Stimulated activated CD8-positive, alpha-beta memory T cell treated with anti-CD3 and anti-CD28 coated beads, Interleukin-7, amount 100 ng/mL, for 1 hour (primary cell): ENCODE measurements at regions not wholly inside any gene's neighbourhood (a gene's known extent, or its start where the extent isn't known, plus 50 kb on each side); places are given as distances from the start of the nearest gene placed in this dataset.

Experiments
- DNase-seq, 2 donors: peaks; one replicate each; pipeline ENCODE4 v3.0.0-alpha.2; 2020; ENCODE audit warnings: low read depth in 2 of 2

DNA sequence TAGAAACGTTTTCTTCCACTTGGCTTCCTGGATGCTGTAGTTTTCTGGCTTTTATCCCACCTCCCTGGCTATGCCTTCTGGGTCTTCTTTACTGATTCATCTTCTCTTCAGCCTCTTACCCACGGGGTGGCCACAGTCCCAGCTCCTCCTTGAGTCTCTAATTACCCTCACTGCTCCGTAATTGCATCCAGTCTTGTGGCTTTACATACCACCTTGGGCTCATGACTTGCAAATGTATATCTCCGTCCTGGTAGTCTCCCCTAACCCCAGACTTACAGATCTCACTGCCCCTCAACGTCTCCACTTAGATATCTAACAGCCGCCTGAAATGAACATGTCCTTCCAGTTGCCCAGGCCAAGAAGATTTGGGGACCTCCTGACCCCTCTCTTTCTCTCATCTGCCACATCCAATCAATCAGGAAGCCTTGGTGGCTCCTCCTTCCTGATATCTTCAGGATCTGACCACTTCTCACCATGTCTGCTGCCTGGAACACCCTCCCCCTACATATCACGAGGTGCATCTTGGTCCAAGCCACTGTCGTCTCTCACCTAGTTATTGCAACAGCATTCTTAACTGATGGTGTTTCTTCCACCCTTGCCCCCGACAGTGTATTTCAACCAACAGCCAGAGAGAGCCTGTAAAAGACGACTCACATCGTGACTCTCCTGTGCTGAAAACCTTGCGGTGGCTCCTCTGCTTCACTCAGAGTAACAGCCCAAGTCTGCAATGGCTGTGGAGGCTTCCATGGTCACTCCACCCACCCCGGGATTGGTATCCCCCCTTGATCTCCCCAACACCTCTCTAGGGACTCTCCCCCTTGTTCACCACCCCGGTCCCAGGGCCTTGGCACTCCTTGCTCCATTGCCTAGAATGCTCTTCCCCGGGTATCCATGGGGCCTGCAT, 219.0 kb upstream of the POU3F1 start:
- DNase-seq = no peak

DNA sequence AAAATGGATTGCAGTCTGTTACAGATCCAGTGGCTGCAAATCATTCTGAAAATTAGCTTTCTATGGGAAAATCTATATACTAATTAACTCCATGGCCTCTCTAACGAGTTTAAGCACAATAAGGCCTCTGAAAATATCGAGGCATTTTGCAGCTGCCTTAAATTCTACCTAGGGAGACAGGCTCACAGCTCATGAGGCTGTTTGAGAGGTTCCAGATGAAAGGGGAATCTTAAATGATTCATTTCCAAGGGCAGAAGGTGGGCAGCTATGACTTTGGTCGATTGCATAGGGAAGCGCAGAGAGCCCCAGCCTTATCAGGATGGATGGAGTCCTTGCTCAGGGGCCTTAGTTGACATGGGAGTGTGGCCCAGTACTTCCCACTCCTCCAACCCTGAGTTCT, 216.8 kb upstream of the POU3F1 start:
- no peak for DNase-seq

DNA sequence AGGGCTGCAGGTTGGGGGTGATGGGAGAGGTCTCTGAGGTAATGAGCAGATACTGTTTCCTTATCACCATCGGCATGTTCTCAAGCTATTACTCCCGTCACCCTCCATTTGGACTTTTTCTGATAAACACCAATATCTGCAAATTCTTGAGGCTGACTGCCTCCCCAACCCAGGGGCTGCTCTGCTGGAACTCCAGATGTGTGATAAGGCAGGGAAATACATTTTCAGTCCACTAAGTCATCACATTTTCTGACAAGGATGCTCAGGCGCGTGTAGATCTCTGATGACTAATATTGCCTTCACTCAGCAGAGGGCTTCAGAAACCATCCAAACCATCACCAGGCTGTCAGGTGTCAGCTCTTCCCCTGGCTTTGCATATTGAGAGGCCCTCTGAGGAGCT, 215.0 kb upstream of the POU3F1 start:
- no peak for DNase-seq

DNA sequence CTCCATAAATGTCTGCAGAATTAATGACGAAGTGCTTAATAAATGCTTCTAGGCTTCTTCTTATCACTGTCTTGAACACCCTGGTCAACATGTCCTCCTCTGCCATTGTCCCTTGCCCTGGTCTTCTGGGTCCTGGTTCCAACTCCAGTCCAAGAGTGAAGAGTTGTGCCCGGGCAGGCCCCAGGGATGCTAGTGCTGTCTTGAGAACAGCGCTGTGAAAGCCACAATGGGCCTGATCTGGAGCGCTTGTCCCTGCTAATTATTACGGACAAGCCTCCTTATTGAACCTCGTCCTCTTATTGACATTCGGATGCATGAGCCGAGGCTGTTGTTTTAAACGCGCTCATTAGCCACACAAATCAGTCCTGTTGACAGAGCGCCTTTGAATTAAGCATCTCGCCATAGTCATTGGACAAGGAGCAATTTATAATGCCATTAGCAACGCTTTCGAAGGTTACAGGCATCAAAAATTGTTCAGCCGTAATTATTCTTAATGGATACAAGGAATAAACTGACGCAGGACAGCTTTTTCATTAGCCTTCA, 211.6 kb upstream of the POU3F1 start:
- DNase-seq = no peak

DNA sequence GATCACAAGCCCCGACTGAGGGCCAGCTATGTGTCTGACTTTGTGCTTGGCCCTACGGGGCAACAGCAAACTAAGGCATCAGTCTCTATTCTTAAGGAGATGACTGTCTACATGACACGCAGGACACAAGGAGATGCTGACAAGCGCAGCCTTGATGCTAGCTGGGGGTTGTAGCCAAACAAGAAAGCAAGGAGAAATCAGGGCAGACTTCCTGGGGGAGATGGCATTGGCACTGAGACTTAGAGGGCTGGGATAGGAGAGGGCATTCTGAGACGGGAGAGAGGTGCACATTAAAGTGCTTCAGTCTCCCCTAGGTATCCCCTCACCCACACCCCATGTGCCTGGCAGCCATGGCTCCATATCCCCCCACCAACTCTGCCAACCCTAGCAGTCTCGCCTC, 210.8 kb upstream of the POU3F1 start:
- DNase-seq = no peak

DNA sequence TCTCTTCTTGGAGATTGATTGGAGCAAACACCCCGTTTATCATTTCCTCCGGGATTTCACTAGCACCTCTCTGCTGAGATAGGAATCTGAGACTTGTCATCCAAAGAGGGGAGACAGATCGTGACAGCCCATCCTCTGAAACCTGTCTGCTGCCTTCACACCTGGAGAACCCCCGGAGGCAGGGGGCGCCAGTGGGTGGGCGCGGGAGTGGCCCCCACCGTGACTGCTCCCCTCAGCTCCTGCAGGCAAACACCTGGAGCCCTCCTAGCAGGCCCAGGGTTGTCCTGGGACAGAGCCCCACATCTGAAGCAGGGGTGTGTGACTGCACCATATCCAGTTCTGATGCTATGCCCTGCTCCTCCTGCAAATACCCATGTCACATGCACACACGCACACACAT, 209.5 kb upstream of the POU3F1 start:
- DNase-seq = no peak

DNA sequence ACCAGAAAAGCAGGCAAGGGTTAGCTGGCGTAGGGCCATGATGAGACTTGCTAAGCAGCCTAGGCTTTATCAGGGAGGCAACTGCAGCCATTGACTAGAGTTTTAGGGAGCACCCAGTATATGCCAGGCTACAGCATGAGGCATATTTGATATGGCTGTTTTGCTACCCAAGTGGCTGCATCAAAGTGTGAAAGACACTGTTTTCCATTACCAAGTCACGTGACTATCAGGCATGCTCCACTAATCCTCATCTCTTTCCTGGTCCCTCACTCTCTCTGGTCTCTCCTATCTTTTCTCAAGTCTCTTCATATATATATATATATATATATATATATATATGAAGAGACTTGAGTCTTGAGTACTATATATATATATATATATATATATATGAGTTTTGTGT, 206.7 kb upstream of the POU3F1 start:
- no peak for DNase-seq

DNA sequence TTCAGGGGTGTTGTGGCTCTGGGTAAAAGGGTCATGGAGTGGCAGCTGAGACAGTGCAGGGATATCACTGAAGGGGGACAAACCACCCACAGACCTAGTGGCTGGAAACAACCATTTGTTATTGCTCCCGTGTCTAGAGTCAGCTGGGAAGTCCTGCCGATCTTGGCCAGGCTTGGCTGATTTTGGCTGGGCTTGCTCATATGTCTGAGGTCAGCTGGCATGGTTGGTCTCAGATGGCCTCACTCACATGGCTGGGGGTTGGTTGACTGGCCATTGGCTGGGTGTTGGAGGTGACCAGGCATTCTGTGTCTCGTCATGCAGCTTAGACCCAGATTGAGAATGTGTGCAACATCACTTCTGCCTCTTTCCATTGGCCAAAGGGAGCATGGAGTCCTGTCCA, 203.8 kb upstream of the POU3F1 start:
- DNase-seq = no peak

DNA sequence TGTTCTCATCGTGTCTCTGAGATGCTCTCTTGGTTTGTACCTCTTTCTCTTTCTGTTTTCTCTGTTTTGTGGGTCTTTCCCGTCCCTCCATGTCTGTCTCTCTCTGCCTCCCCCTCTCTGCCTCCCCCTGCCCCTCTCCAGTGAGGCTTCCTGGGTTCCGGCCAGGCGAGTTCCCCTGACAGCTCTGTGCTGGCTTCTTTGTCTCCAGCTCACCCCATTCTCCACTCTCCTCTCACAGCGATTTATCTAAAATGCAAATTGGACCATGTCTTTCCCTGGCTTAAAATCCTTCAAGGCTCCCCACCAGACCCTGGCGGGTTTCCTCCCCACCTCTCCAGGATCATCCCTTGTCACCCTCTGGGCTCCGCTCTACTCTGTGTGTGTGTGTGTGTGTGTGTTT, 202.4 kb upstream of the POU3F1 start:
- DNase-seq = no peak

DNA sequence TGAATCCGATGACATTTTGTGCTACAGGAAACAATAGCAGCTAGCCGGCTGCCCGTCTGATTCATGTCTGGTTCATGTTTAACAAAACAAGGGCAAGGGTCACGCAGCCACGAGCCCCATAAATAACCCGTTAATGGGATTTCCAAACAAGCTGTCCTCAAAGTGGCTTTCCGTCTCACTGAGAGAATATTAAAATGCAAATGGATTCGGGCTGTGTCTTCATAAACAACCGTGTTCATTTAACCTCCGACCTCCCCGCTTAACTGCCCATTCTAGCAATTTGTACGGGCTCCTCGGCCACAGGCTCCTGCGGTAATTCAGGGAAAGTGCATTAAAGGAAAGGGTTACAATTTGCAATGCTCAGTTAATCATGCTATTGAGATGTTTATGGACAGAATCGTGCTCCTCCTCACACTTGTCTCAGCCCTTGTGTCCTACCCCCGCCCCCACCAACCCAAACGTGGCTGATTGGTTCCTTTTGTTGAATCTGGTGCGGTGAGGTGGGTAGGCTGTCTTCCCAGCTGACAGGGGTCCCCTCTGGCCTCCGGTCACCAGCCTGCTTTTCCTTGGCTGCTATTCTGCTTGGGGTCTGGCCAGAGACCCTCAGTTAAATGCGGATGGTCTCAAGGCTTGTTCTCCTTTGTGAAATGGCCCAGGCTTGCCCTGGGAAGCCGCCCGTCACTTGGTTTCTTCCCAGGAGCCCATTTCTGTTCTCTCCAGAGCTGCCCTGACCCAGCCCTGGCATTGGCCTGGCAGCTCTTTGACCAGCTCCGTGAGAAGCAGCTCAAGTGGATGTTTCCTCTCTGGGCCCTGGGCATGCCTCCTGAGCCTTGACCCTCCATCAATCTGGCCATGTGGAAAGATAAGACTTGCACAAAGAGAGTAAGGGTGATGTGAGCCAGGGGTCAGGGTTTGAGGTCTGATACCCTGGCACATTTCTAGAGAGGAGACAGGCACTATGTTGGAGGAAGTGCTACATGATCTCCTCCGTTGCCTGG, 200.7 kb upstream of the POU3F1 start:
- DNase-seq = no peak

DNA sequence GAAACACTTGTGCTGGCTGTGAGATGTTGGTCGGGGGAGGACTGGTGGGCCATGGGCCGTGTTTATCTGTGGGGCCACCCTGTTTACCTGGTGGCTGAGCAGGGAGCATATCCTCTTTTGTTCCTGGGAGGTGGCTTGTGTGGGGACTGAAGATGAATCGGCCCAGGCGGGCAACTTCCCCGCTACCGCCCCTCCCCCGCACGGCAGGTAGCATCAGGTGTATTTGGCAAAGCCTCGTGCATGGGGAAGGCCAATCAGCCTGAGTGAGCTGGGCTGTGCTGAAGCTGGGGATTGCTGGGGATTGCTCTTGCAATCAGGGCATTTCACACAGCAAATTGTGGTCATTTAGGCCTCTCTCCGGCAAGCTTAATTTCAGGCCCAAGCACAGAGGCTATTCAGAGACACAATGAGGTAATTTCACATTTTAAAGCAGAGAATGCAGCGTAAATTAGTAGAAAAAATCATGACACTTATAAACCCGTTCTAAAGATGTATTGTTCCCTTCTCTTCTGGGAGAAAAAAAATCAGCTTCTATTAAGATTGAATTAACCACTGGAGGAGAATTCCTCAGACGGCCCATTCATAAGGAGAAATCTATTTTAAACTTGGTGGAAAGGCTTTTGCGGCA, 197.7 kb upstream of the POU3F1 start:
- no peak for DNase-seq

DNA sequence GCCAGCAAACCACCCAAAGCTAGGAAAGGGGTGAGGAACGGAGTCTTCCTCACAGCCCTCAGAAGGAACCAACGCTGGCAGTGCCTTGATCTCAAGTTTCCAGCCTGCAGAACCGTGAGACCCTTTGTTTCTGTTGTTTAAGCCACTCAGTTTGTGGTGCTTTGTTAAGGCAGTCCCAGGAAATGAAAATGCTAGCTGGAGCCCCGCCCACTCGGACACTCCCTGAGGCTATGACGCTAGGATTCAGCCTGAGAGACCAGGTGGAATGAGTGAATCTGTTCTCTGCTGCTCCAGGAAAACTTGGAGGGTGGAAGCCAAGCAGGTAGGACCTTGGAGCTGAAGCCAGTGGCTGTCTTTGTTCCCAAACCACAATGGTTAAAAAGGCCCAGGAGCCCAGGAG, 196.5 kb upstream of the POU3F1 start:
- no peak for DNase-seq

DNA sequence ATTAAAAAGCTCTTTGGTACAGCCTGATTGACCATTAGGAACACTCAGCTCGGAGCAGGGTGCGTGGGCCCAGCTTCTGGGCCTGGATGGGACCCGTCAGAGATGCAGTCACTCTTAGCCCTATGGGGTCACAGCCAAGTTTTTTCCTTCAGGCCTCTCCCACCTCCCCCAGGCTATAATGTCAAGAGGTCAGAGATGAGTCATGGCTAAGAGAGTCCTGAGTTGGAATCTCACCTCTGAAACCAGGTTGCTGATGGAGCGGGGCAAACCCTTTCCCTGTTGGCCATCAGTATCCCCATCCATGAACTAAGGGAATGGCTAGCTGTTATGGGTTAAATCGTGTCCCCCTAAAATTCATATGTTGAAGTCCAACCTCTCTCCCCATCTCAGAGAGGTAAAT, 195.9 kb upstream of the POU3F1 start:
- DNase-seq = no peak

DNA sequence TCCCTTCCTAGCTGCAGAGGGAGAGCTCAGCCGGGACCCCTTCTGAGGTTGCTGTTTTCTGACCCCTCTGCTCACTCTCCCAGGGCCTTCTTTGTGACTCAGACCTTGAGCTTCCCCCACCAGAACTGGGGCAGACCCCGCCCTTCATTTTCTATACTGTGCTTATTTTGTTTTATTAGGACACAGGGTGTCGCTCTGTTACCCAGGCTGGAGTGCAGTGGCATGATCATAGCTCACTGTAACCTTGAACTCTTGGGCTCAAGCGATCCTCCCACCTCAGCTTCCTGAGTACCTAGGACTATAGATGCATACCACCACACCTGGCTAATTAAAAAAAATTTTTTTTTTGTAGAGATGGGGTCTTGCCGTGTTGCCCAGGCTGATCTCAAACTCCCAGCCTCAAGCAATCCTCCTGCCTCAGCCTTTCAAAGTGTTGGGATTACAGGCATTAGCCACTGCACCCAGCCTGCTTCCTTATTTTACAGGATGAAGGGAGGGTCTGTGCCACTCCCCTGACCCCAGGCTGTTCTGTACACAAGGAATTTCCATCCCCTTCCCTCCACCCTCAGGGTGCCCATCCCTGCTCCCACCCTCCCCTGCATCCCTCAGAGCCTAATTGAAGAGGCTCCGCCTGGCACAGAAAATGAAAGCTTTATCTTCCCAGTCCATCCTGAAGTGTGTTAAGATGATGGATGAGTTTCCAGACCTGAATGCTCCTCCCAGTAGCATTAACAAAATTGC, 195.2 kb upstream of the POU3F1 start:
- DNase-seq = no peak

DNA sequence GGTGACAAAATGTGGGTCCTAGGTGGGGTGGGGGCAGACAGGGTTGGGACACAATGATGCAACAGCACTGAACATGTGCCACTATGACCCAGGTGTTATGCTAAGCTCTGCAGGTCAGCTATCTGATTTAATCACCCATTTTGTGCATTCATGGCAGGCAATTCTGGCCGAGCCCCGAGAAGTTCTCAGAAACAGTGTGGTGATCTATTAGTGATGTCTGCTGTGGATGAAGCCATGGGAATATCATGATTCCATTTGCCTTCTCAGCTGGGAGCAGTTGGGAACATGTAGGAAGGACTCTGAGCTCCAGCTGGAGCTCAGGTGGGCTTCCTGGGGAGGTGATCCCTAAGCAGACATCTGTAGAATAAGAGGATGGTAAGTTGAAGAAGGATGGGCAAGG, 194.0 kb upstream of the POU3F1 start:
- DNase-seq = no peak

DNA sequence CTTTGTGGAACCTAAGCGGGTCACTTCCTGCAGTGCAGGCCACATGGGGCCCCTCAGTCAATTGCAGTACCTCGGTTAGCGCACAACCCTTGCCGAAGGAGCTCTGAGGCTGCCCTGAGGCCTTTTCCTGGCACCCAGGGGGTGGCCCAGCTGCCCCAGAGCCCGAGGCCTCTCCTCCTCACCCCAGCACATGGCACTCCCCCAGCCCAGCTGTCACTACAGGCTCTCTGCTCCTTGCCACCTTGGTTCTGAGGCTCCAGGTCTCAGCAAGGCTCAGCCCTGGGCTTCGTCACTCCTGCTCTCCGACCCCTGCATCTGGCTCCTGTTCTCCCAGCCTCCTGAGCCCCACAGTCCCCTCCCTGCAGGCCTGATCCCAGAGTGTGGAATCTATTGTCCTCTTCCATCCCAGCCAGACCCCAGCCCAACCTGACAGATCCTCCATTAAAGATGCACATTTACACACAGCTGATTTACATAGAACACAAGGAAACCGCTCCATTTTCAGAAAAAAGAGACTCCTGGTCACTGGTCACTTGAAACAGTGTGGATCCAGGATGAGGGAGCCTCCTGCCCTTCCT, 192.8 kb upstream of the POU3F1 start:
- DNase-seq = no peak

DNA sequence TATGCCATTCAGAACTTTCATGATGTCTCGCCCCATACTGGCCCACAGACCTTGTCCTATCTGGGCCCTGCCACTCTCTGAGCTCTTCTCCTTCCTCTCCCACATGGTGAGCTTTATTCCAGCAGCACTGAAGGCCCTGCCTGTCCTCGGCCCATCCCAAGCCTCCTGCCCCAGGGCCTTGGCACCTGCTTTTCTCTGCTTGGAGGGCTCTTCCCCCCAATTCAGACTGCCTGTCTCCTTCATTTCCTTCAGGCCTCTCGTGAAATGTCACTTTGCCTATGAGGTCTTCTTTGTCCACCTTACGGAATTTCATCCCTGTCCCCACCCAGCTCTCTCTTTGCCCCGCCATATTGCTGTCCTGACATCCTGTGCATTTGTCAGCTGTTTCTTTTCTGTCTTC, 191.7 kb upstream of the POU3F1 start:
- DNase-seq = no peak

DNA sequence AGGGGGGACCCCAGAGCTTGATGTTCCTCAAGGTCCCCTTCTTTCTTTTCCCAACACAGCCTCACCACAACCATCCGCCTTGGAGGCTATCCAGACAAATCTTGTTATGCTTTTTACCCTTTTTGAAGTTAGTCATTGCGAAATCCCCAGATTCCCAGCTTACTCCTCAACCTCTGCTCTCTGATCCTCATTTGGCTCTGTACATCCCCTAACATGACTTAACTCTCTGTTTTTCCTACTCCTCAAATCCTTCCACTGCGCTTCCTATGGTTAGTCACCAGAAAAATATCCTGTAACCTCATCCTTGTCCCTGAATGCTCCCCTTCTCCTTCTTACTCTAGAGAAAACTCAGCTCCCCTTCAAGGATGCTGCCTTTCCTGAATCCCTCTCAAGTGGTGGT, 189.1 kb upstream of the POU3F1 start:
- no peak for DNase-seq

DNA sequence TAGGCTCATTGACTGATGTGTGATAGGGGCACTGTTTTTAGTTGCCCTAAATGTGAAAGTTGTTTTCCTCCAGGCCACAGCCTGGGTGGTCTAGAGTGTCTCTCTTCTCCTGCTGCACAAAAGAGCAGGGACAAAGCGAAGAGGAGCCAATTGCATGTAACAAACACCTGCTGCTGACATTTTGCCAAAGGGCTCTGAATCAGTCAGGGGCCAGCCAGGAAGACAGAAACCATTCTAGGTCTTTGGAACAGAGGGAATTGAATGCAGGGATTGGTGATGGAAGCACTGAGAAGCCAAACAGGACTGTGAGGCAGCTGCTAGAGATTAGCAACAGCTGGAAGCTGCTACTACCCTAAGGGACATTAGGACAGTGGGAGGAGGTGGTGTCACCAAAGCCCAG, 185.3 kb upstream of the POU3F1 start:
- no peak for DNase-seq

DNA sequence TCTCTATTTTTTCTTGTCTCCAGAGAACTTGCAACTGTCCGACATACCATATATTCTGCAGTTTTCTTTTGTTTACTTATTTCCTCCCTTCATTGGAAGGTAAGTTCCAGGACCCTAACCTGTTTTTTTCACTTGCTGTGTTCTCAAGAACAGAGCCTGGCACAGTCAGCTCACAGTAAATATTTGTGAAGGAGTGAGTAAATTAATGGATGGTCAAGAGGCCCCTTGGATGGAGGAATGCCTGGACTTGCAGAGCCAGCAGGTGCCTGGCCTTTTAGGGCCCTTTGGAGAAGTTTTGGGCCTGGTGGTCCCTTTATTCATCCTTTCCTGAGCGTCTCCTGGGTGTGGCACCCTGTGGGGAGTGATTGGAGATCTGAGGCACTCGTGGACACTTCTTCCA, 182.1 kb upstream of the POU3F1 start:
- DNase-seq = no peak

DNA sequence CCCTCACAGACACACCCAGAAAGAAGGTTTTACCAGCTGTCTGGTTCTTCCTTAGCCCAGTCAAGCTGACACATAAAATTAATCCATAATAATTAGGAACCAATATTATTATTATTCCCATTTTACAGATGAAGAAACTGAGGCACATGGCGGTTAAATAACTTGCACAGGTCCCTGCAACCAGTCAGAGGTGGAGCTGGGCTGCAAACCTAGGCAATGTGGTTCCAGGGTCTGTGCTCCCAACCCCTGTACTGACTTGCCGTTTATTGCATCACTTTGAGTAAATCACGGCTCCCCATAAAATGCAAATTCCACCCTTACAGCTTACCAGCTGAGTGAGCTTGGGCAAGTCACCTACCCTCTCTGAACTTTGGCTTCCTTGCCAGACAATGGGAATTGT, 179.2 kb upstream of the POU3F1 start:
- no peak for DNase-seq
